ENCODE measurements at regions not wholly inside any gene's neighbourhood (a gene's known extent, or its start where the extent isn't known, plus 50 kb on each side); places are given as distances from the start of the nearest gene placed in this dataset.

- TF ChIP-seq, protein P1, sequence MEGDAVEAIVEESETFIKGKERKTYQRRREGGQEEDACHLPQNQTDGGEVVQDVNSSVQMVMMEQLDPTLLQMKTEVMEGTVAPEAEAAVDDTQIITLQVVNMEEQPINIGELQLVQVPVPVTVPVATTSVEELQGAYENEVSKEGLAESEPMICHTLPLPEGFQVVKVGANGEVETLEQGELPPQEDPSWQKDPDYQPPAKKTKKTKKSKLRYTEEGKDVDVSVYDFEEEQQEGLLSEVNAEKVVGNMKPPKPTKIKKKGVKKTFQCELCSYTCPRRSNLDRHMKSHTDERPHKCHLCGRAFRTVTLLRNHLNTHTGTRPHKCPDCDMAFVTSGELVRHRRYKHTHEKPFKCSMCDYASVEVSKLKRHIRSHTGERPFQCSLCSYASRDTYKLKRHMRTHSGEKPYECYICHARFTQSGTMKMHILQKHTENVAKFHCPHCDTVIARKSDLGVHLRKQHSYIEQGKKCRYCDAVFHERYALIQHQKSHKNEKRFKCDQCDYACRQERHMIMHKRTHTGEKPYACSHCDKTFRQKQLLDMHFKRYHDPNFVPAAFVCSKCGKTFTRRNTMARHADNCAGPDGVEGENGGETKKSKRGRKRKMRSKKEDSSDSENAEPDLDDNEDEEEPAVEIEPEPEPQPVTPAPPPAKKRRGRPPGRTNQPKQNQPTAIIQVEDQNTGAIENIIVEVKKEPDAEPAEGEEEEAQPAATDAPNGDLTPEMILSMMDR (IDR thresholded peaks at IDR 0.05): no peak
- no peak for TF ChIP-seq EZH2 (IDR thresholded peaks at IDR 0.05)
Observed at GRCh38 chr12:88684610-88685009, 104.3 kb upstream of the KITLG start.
